ENCODE measurements at regions not wholly inside any gene's neighbourhood (a gene's known extent, or its start where the extent isn't known, plus 50 kb on each side); places are given as distances from the start of the nearest gene placed in this dataset.
"Not testable (repeated sequence)": the region's sequence is repeated elsewhere in the genome, so short reads cannot be mapped to it uniquely, and the experiment has no call there.

DNA sequence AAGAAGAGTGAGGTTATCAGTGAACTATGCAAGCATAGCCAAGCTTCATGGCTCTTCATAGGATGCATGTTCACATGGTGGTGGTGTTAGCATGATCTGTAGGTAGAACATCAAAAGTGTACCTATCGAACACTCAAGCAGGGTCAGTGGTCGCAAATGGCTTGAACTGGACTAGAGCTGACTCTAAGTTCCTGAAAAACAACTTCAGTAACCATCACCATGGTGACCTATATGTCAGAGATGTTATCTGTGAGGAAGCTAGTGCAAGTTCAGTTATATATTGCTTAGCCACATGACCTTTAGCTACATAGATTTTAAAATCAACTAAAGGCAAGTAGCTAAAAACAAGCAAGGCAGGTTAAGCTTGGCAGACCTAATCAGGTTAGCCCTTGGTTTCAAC is 163.1 kb upstream of the AGR3 start:
- Histone ChIP-seq H3K4me3 (ENCODE audit: low read length) (no peak overlapping the region), H3K4me1 (ENCODE audit: control insufficient read depth, insufficient read depth, low read length) (no peaks in the 10 kb centered on the region), H3K9me3 (ENCODE audit: control insufficient read depth, low read depth, low read length) (no peaks in the 10 kb centered on the region), H3K27me3 (ENCODE audit: control insufficient read depth, insufficient read depth, low read length) (no peaks in the 10 kb centered on the region), H3K36me3 (ENCODE audit: control insufficient read depth, insufficient read depth, low read length) (no peaks in the 10 kb centered on the region), H3K27ac (ENCODE audit: low read length) (no peak overlapping the region)
- no peak for DNase-seq
- WGBS (ENCODE audit: insufficient coverage, low lambda C conversion rate): no CpG with 5 or more reads among the region's 2 CpGs

DNA sequence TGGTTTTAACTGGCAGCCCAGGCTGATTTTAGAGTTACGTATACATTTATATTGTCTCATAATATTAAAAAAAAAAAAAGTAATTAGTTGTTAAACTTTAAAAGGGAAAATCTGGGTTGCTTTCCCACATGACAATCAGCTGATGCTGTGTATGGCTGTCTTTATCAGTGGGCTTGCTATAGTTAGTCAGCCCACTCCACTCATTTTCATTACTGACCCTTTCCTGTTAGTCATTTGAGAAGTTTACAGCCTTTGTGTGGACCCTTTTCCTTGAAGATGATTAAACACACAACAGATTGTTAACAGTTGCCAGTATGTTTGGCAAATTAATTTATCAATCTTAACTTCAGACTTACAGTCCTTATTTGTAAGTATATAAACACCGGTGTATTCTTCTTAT is 164.5 kb upstream of the AGR3 start:
- H3K9me3 ChIP-seq (ENCODE audit: control insufficient read depth, low read depth, low read length): no peaks in the 10 kb centered on the region
- DNase-seq: no peak
- no peaks in the 10 kb centered on the region for H3K27me3 ChIP-seq (ENCODE audit: control insufficient read depth, insufficient read depth, low read length)
- H3K27ac ChIP-seq (ENCODE audit: low read length): no peak overlapping the region
- 100% methylated on average over 2 of the region's 2 CpGs for WGBS (ENCODE audit: insufficient coverage, low lambda C conversion rate)
- no peaks in the 10 kb centered on the region for H3K36me3 ChIP-seq (ENCODE audit: control insufficient read depth, insufficient read depth, low read length)
- H3K4me1 ChIP-seq (ENCODE audit: control insufficient read depth, insufficient read depth, low read length): no peaks in the 10 kb centered on the region
- no peak overlapping the region for H3K4me3 ChIP-seq (ENCODE audit: low read length)

DNA sequence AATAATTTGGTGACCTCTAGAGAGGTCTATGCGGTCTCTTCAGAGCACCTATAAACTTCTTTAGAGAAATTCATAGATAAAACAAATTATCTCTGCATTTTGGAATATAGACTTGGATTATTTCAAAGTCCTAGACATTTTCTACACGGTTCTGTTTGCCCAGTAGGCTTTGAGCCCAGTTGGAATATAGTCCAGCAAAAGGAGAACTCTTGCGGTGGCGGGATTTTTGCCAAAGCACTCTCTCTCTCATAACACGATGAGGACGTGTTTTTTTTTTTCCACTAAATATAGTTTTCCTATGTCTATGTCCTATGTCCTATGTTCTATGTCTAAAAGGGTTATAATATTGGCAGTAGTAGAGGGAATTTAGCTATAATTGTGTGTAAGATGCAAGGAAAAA is 164.9 kb upstream of the AGR3 start:
- Histone ChIP-seq H3K4me1 (ENCODE audit: control insufficient read depth, insufficient read depth, low read length) (no peaks in the 10 kb centered on the region), H3K36me3 (ENCODE audit: control insufficient read depth, insufficient read depth, low read length) (no peaks in the 10 kb centered on the region), H3K9me3 (ENCODE audit: control insufficient read depth, low read depth, low read length) (no peaks in the 10 kb centered on the region), H3K27ac (ENCODE audit: low read length) (no peak overlapping the region), H3K27me3 (ENCODE audit: control insufficient read depth, insufficient read depth, low read length) (no peaks in the 10 kb centered on the region), H3K4me3 (ENCODE audit: low read length) (no peak overlapping the region)
- 100% methylated on average over 1 of the region's 6 CpGs for WGBS (ENCODE audit: insufficient coverage, low lambda C conversion rate)
- DNase-seq: no peak

DNA sequence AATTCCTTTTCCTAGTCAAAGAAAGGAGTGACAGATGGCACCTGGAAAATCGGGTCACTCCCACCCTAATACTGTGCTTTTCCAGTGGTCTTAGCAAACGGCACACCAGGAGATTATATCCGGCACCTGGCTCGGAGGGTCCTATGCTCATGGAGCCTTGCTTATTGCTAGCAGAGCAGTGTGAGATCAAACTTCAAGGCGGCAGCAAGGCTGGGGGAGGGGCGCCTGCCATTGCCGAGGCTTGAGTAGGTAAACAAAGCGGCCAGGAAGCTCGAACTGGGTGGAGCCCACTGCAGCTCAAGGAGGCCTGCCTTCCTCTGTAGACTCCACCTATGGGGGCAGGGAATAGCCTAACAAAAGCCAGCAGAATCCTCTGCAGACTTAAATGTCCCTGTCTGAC is 171.4 kb upstream of the AGR3 start:
- H3K36me3 ChIP-seq (ENCODE audit: control insufficient read depth, insufficient read depth, low read length); H3K4me3 ChIP-seq (ENCODE audit: low read length); DNase-seq; H3K27me3 ChIP-seq (ENCODE audit: control insufficient read depth, insufficient read depth, low read length); H3K27ac ChIP-seq (ENCODE audit: low read length); H3K9me3 ChIP-seq (ENCODE audit: control insufficient read depth, low read depth, low read length); H3K4me1 ChIP-seq (ENCODE audit: control insufficient read depth, insufficient read depth, low read length): not testable (repeated sequence)
- WGBS (ENCODE audit: insufficient coverage, low lambda C conversion rate): no CpG with 5 or more reads among the region's 9 CpGs

DNA sequence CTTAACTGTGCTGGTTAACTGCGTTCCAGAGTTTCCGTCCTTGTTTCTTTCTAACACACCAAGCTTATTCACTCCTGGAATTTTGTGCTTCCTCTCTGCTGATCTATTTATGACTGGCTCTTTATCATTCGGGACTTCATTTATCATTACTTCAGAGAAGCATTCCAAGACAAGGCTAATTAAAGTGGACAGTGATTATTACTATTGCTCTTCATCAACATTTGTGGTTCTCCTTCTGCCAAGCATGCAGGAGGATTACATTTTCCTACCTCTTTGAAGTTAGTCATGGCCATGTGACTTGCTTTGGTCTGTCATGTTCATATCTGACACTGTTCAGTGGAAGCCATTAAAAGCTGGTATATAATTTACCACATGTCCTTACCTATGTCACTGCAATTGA is 172.4 kb upstream of the AGR3 start:
- 56% methylated on average over 2 of the region's 3 CpGs for WGBS (ENCODE audit: insufficient coverage, low lambda C conversion rate)
- DNase-seq: peak in 1 of 2 donors; percentile 26
- Histone ChIP-seq H3K27ac (ENCODE audit: low read length) (no peak overlapping the region), H3K4me3 (ENCODE audit: low read length) (no peak overlapping the region), H3K9me3 (ENCODE audit: control insufficient read depth, low read depth, low read length) (no peaks in the 10 kb centered on the region), H3K4me1 (ENCODE audit: control insufficient read depth, insufficient read depth, low read length) (no peaks in the 10 kb centered on the region), H3K36me3 (ENCODE audit: control insufficient read depth, insufficient read depth, low read length) (no peaks in the 10 kb centered on the region), H3K27me3 (ENCODE audit: control insufficient read depth, insufficient read depth, low read length) (no peaks in the 10 kb centered on the region)

DNA sequence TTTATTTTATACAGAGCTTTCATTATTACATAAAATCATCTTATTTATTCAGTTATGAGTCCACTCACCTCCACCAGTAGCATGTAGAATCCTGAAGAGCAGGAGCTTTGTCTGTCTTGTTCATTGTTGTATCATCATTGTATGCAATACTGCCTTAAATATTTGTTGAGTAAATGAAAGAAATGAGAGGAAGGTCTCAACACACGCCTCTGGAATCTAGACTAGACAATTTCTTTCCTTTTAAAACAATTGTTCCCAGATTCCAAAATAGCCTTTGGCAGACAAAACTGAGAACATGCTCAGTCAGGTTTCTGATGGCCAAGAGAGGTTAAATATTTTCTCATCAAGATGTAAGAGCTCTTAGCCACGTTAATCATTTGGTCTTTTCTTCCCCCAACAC is 173.1 kb upstream of the AGR3 start:
- no peaks in the 10 kb centered on the region for H3K9me3 ChIP-seq (ENCODE audit: control insufficient read depth, low read depth, low read length)
- no peaks in the 10 kb centered on the region for H3K36me3 ChIP-seq (ENCODE audit: control insufficient read depth, insufficient read depth, low read length)
- H3K4me3 ChIP-seq (ENCODE audit: low read length): no peak overlapping the region
- WGBS (ENCODE audit: insufficient coverage, low lambda C conversion rate): no CpG with 5 or more reads among the region's 2 CpGs
- no peaks in the 10 kb centered on the region for H3K4me1 ChIP-seq (ENCODE audit: control insufficient read depth, insufficient read depth, low read length)
- no peaks in the 10 kb centered on the region for H3K27me3 ChIP-seq (ENCODE audit: control insufficient read depth, insufficient read depth, low read length)
- no peak overlapping the region for H3K27ac ChIP-seq (ENCODE audit: low read length)
- DNase-seq: no peak

DNA sequence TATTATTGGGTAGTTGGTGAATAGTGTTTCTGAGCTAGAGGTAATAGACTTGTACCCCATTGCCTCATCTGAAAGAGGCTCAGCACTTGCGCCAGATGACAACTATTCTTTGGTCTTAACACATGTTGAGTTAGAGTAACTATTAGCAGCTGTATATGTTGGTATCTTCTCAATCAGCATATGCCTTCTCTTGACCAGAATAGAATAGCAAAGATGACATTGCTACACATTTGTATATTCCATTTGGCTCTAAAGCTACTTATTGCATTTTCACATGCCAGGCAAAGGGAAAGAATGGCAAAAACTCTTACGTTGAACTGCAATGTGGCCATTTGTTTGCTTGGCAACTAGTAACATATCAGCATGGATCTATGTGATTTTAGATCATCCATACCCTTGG is 173.8 kb upstream of the AGR3 start:
- no peaks in the 10 kb centered on the region for H3K36me3 ChIP-seq (ENCODE audit: control insufficient read depth, insufficient read depth, low read length)
- no peak for DNase-seq
- no peaks in the 10 kb centered on the region for H3K4me1 ChIP-seq (ENCODE audit: control insufficient read depth, insufficient read depth, low read length)
- H3K9me3 ChIP-seq (ENCODE audit: control insufficient read depth, low read depth, low read length): no peaks in the 10 kb centered on the region
- H3K27me3 ChIP-seq (ENCODE audit: control insufficient read depth, insufficient read depth, low read length): no peaks in the 10 kb centered on the region
- no peak overlapping the region for H3K27ac ChIP-seq (ENCODE audit: low read length)
- H3K4me3 ChIP-seq (ENCODE audit: low read length): no peak overlapping the region
- WGBS (ENCODE audit: insufficient coverage, low lambda C conversion rate): 100% methylated on average over 1 of the region's 2 CpGs

DNA sequence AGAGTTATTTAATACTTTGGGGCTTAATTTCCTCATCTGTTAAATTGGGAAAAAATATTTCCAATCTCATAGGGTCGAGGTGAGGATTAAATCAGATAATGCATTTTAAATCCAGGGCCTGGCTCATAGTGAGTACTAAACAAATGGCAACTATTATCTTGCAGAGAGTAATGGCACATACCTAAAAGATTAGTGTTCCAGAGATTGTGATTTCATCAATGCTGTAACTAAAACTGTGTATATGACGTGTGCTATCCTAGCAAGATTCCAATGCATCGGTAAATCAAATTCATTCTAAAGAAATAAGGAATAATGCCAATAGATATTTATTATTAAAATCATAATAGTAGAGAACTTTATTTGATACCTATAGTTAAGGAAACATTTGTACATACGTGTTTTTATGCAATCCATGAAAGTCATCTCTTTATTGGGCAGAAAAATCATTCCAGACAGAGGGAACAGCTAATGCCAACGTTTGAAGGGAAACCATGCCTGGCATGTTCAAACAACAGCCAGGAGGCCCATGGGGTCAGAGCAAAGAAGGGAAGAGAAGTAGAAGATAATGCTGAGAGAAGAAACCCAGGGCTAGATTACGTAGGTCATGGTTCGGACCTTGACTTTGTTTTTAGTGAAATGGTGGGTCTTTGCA is 174.8 kb upstream of the AGR3 start:
- Histone ChIP-seq H3K27me3 (ENCODE audit: control insufficient read depth, insufficient read depth, low read length) (no peaks in the 10 kb centered on the region), H3K4me1 (ENCODE audit: control insufficient read depth, insufficient read depth, low read length) (no peaks in the 10 kb centered on the region), H3K36me3 (ENCODE audit: control insufficient read depth, insufficient read depth, low read length) (no peaks in the 10 kb centered on the region), H3K27ac (ENCODE audit: low read length) (no peak overlapping the region), H3K9me3 (ENCODE audit: control insufficient read depth, low read depth, low read length) (no peaks in the 10 kb centered on the region), H3K4me3 (ENCODE audit: low read length) (no peak overlapping the region)
- no peak for DNase-seq
- 77% methylated on average over 3 of the region's 7 CpGs for WGBS (ENCODE audit: insufficient coverage, low lambda C conversion rate)

DNA sequence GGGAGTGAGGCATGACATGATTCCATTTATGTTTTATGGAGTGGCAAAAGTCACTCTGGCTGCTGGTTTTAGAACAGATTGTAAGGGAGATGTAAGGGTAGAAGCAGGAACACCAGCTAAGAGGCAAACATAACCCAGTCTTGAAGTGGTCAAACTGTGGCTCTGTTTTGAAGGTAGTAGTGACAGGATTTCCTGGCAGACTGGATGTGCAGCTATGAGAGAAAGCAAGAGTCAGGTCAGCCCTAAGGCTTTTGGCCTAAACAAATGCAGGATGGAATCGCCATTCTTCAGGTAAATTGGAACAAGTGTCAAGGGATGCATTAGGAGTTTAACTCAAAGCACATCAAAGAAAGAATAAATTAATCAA is 175.3 kb upstream of the AGR3 start:
- Histone ChIP-seq H3K4me3 (ENCODE audit: low read length) (no peak overlapping the region), H3K36me3 (ENCODE audit: control insufficient read depth, insufficient read depth, low read length) (no peaks in the 10 kb centered on the region), H3K9me3 (ENCODE audit: control insufficient read depth, low read depth, low read length) (no peaks in the 10 kb centered on the region), H3K27me3 (ENCODE audit: control insufficient read depth, insufficient read depth, low read length) (no peaks in the 10 kb centered on the region), H3K4me1 (ENCODE audit: control insufficient read depth, insufficient read depth, low read length) (no peaks in the 10 kb centered on the region), H3K27ac (ENCODE audit: low read length) (no peak overlapping the region)
- peak in 1 of 2 donors; percentile 4 for DNase-seq
- 86% methylated on average over 1 of the region's 1 CpG for WGBS (ENCODE audit: insufficient coverage, low lambda C conversion rate)

DNA sequence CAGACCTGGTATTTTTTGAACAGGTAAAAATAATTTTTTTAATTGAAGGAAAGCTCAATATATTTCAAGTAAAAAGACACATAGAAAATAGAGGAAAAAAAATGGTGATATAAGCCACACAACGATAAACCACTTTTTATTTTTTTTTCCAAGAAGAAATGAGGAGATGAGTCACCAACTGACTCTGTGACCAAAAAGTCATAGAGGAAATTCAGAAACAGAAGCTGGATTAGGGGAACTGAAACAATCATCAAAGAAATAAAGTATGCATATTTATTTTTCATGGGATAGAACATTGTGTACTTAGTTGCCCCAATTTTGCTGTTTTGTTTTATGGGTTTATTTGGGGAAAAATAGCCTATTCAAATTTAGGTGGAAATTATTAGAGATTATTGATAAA is 176.8 kb upstream of the AGR3 start:
- Histone ChIP-seq H3K27ac (ENCODE audit: low read length) (no peak overlapping the region), H3K27me3 (ENCODE audit: control insufficient read depth, insufficient read depth, low read length) (no peaks in the 10 kb centered on the region), H3K9me3 (ENCODE audit: control insufficient read depth, low read depth, low read length) (no peaks in the 10 kb centered on the region), H3K36me3 (ENCODE audit: control insufficient read depth, insufficient read depth, low read length) (no peaks in the 10 kb centered on the region), H3K4me3 (ENCODE audit: low read length) (no peak overlapping the region), H3K4me1 (ENCODE audit: control insufficient read depth, insufficient read depth, low read length) (no peaks in the 10 kb centered on the region)
- 100% methylated on average over 1 of the region's 1 CpG for WGBS (ENCODE audit: insufficient coverage, low lambda C conversion rate)
- DNase-seq: no peak

DNA sequence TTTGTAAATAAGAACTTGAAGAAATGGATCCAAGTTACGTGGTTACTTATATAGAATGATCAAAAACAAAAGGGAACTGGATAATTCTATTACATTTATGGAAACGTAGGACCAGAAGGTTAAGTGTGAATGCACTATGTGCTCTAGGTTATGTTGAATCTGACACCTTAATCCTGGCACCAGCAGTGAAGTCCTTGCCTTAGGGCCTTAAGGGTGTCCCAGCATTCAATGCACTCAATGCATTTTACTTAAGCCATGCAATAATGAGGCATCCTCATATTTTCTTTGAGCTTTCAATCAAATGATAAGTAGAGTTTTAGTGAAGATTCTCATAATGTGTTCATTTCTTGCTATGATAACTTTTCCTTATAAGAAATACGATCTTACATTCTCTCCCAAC is 178.3 kb upstream of the AGR3 start:
- Histone ChIP-seq H3K9me3 (ENCODE audit: control insufficient read depth, low read depth, low read length) (no peaks in the 10 kb centered on the region), H3K27me3 (ENCODE audit: control insufficient read depth, insufficient read depth, low read length) (no peaks in the 10 kb centered on the region), H3K36me3 (ENCODE audit: control insufficient read depth, insufficient read depth, low read length) (no peaks in the 10 kb centered on the region), H3K27ac (ENCODE audit: low read length) (no peak overlapping the region), H3K4me3 (ENCODE audit: low read length) (no peak overlapping the region), H3K4me1 (ENCODE audit: control insufficient read depth, insufficient read depth, low read length) (no peaks in the 10 kb centered on the region)
- WGBS (ENCODE audit: insufficient coverage, low lambda C conversion rate): 94% methylated on average over 2 of the region's 3 CpGs
- no peak for DNase-seq

Measured in large intestine (tissue), 3 donors.